Heart left ventricle (tissue), 13 donors: ENCODE measurements at regions not wholly inside any gene's neighbourhood (a gene's known extent, or its start where the extent isn't known, plus 50 kb on each side); places are given as distances from the start of the nearest gene placed in this dataset.

ENCODE experiments used
- POLR2A ChIP-seq, 2 donors: fragments of 450-650 bp; IDR thresholded peaks; one replicate each; pipeline ENCODE4 v1.6.1; 2017; ENCODE audit warnings: antibody characterized with exemption in 2 of 2, mild to moderate bottlenecking in 2 of 2, moderate library complexity in 2 of 2
- TF ChIP-seq, protein P1 (sequence below), 12 donors: fragments of 200-600 bp; sonication (generic) in 4 of 12; IDR thresholded peaks; one replicate each; pipeline versions ENCODE4 v1.5.0 to v1.8.0; 2018 to 2022; ENCODE audit warnings: antibody characterized with exemption in 12 of 12, mild to moderate bottlenecking in 5 of 12
- donor health status: ischemic (EF 13 %, LVEDD 7.1; RV severe dilation, severe dysfunction).
- donor health status: DM: no; HTN: yes; CAD: no.
- donor health status: DM: no; HTN: no; CAD: no.
- donor health status: ischemic (EF 25% LVEDD 6.9; RV normal size, moderate dysfunction).
- donor health status: ischemic (EF 25% LVEDD 5.7; RV mildly dilated, moderate dysfunction).
- donor health status: ischemic (EF 35%, LVEDD 5.7; RV mildly dilated, moderate dysfunction).
- donor health status: nonischemic (EF 11% LVEDD 7.7; RV severe dilation, severe dysfunction).
- donor health status: DM: yes; HTN: yes; CAD: no.
- donor health status: PGD.
- donor health status: ischemic (EF 29% LVEDD 5.4; RV normal size, mild dysfunction).
- donor health status: nonischemic (EF 23%, LVEDD 6.1; RV moderate dilation, normal function).

DNA sequence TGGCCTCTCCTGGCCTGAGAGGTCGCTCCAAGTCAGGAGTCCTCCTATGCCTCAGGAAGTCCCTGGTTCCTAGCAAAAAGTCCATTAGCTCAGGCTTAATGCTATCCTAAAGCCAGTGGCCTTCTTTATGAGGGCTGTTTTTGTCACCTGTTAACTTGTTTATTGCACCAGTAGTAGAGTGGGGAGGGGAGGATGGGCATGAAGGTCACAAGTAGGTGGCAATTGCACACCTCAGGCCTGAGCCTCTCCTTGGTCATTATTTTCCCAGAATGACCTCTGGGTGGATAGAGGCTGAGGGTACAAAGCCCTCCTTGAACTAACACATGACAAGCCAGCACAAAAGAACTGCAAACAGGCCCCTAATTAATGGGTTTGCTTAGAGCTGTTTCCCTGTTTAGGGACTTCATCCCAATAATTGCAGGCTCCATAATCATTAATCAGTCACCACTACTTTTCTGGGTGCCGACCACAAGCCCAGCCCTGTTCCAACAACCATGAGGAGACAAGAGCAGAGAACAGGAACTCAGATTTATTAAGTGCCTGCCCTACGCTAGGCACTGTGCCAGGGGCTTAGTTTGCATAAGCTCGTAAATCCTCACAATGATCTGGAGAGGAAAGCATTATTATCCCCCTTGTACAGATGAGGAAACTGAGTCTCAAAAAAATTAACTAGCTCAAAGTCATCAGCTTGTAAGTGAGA lies 123.0 kb upstream of the PKDCC start:
- TF ChIP-seq, protein P1, sequence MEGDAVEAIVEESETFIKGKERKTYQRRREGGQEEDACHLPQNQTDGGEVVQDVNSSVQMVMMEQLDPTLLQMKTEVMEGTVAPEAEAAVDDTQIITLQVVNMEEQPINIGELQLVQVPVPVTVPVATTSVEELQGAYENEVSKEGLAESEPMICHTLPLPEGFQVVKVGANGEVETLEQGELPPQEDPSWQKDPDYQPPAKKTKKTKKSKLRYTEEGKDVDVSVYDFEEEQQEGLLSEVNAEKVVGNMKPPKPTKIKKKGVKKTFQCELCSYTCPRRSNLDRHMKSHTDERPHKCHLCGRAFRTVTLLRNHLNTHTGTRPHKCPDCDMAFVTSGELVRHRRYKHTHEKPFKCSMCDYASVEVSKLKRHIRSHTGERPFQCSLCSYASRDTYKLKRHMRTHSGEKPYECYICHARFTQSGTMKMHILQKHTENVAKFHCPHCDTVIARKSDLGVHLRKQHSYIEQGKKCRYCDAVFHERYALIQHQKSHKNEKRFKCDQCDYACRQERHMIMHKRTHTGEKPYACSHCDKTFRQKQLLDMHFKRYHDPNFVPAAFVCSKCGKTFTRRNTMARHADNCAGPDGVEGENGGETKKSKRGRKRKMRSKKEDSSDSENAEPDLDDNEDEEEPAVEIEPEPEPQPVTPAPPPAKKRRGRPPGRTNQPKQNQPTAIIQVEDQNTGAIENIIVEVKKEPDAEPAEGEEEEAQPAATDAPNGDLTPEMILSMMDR (IDR thresholded peaks at IDR 0.05) = no peak
- TF ChIP-seq POLR2A (IDR thresholded peaks at IDR 0.05) = no peak
